CD14-positive monocyte (primary cell): ENCODE measurements at regions not wholly inside any gene's neighbourhood (a gene's known extent, or its start where the extent isn't known, plus 50 kb on each side); places are given as distances from the start of the nearest gene placed in this dataset.

Source experiments
- DNase-seq, 3 donors: peaks; one replicate each; pipeline ENCODE4 v3.0.0-alpha.2; 2011 to 2022
- H2AFZ ChIP-seq: 2 replicates; pipeline ENCODE4 v1.6.0; 2012; ENCODE audit warnings: mild to moderate bottlenecking, low read depth, low read length, inconsistent platforms; ENCODE audit not compliant: insufficient read depth, poor library complexity, severe bottlenecking
- H3K27ac ChIP-seq, 2 donors: 1 replicate in 1 of 2; 2 replicates in 1 of 2; pipeline ENCODE4 v1.5.1; 2012 to 2013; ENCODE audit warnings: low read length in 2 of 2, control low read depth in 1 of 2, inconsistent platforms in 1 of 2, low read depth in 1 of 2, mild to moderate bottlenecking in 1 of 2
- H3K27me3 ChIP-seq, 2 donors: one replicate each; pipeline versions ENCODE4 v1.6.0 to v1.6.1; 2011 to 2013; ENCODE audit warnings: low read length in 2 of 2; ENCODE audit not compliant: control insufficient read depth in 2 of 2, insufficient read depth in 2 of 2
- H3K36me3 ChIP-seq, 2 donors: replicated peaks in 1 of 2; 1 replicate in 1 of 2; 2 replicates in 1 of 2; pipeline versions ENCODE4 v1.5.1 to v1.6.1; 2012 to 2013; ENCODE audit warnings: low read length in 2 of 2, control low read depth in 1 of 2, inconsistent platforms in 1 of 2, mild to moderate bottlenecking in 1 of 2; ENCODE audit not compliant: insufficient read depth in 2 of 2, control insufficient read depth in 1 of 2
- H3K4me1 ChIP-seq, 2 donors: 1 replicate in 1 of 2; 2 replicates in 1 of 2; pipeline versions ENCODE4 v1.5.1 to v1.6.1; 2012 to 2013; ENCODE audit warnings: low read length in 2 of 2, control low read depth in 1 of 2, inconsistent platforms in 1 of 2, mild to moderate bottlenecking in 1 of 2, moderate library complexity in 1 of 2; ENCODE audit not compliant: insufficient read depth in 2 of 2, control insufficient read depth in 1 of 2
- H3K4me2 ChIP-seq: replicated peaks from 2 replicates; pipeline ENCODE3; 2012; ENCODE audit warnings: low read length, moderate library complexity, mild to moderate bottlenecking; ENCODE audit not compliant: poor library complexity, severe bottlenecking; ENCODE audit errors: extremely low read depth
- H3K4me3 ChIP-seq, 3 experiments: fragments of 200-600 bp in 1 of 3; sonication (generic) in 1 of 3; replicated peaks in 1 of 3; 1 replicate in 2 of 3; 2 replicates in 1 of 3; pipeline ENCODE4 v1.5.1; 2011 to 2013; ENCODE audit warnings: low read length in 3 of 3, mild to moderate bottlenecking in 3 of 3, control low read depth in 2 of 3, low read depth in 2 of 3, inconsistent platforms in 1 of 3, moderate library complexity in 1 of 3
- H3K79me2 ChIP-seq: 2 replicates; pipeline ENCODE4 v1.6.0; 2012; ENCODE audit warnings: mild to moderate bottlenecking, control low read depth, inconsistent platforms, low read length, moderate library complexity; ENCODE audit not compliant: insufficient read depth
- H3K9ac ChIP-seq: 2 replicates; pipeline ENCODE4 v1.6.0; 2017; ENCODE audit warnings: low read length, mild to moderate bottlenecking; ENCODE audit not compliant: insufficient read depth, poor library complexity, severe bottlenecking
- H3K9me3 ChIP-seq, 2 donors: replicated peaks in 1 of 2; 1 replicate in 1 of 2; 2 replicates in 1 of 2; pipeline versions ENCODE4 v1.5.1 to v1.6.1; 2012 to 2013; ENCODE audit warnings: low read length in 2 of 2, control low read depth in 1 of 2; ENCODE audit not compliant: control insufficient read depth in 1 of 2, insufficient read depth in 1 of 2
- H4K20me1 ChIP-seq: 2 replicates; pipeline ENCODE4 v1.6.0; 2012; ENCODE audit warnings: mild to moderate bottlenecking, low read length, control low read depth, moderate library complexity; ENCODE audit not compliant: insufficient read depth
- H3K27ac Mint-ChIP-seq, 7 donors: one replicate each; pipeline ENCODE4 v1.8.0; 2020; ENCODE audit warnings: mild to moderate bottlenecking in 7 of 7, mixed read lengths in 7 of 7, moderate library complexity in 6 of 7, inconsistent platforms in 2 of 7
- H3K27me3 Mint-ChIP-seq, 3 donors: one replicate each; pipeline ENCODE4 v1.8.0; 2021 to 2022; ENCODE audit warnings: low read depth in 3 of 3, mild to moderate bottlenecking in 3 of 3, mixed read lengths in 3 of 3, moderate library complexity in 3 of 3, inconsistent platforms in 1 of 3
- H3K36me3 Mint-ChIP-seq, 2 donors: one replicate each; pipeline ENCODE4 v1.8.0; 2020; ENCODE audit warnings: mixed read lengths in 2 of 2, inconsistent platforms in 1 of 2, mild to moderate bottlenecking in 1 of 2
- H3K4me1 Mint-ChIP-seq: one replicate; pipeline ENCODE4 v1.8.0; 2020; ENCODE audit warnings: mild to moderate bottlenecking, mixed read lengths
- H3K4me3 Mint-ChIP-seq, 2 donors: one replicate each; pipeline ENCODE4 v1.8.0; 2020; ENCODE audit warnings: mild to moderate bottlenecking in 2 of 2, mixed read lengths in 2 of 2, moderate library complexity in 1 of 2
- H3K9me3 Mint-ChIP-seq, 7 donors: one replicate each; pipeline ENCODE4 v1.8.0; 2020 to 2022; ENCODE audit warnings: mixed read lengths in 7 of 7, mild to moderate bottlenecking in 6 of 7, moderate library complexity in 6 of 7, inconsistent platforms in 2 of 7
- CTCF ChIP-seq: fragments of 200-600 bp; IDR thresholded peaks from one replicate; pipeline ENCODE4 v1.8.0; 2022; ENCODE audit warnings: antibody characterized with exemption, mild to moderate bottlenecking
- WGBS: methylation state at CpG from one replicate; pipeline ENCODE4 v1.1.5; 2013; ENCODE audit warnings: missing lambda C conversion rate; ENCODE audit not compliant: insufficient coverage; 5-methylcytosine and 5-hydroxymethylcytosine counted together
- intact Hi-C, 2 donors: fragments of 100-400 bp; cut with micrococcal nuclease; formaldehyde crosslinking; loops; one replicate each; pipeline versions ENCODE4 v1.15.0 to v1.15.1; 2023

- Histone ChIP-seq H3K36me3 (no peaks in the 10 kb centered on the region), H3K27ac (no peak overlapping the region)
These were observed 89.0 kb upstream of the SERTAD2 start for GRCh38 chr2:64742678-64743077.

GRCh38 chr2:64743739-64744330, 90.1 kb upstream of the SERTAD2 start:
- Histone ChIP-seq H3K36me3 (no peaks in the 10 kb centered on the region), H3K9ac (no peak overlapping the region), H3K9me3 (no peaks in the 10 kb centered on the region), H3K4me1 (peaks cover 14 to 36% of the 10 kb centered on the region in 2 donors), H2AFZ (no peak overlapping the region), H3K4me3 (no peak overlapping the region), H3K27me3 (no peaks in the 10 kb centered on the region), H3K27ac (no peak overlapping the region), H4K20me1 (no peaks in the 10 kb centered on the region), H3K4me2 (no peak overlapping the region), H3K79me2 (peaks cover 49% of the 10 kb centered on the region)
- H3K36me3 Mint-ChIP-seq, result peaks cover 2 to 3% of the 10 kb centered on the region in 2 donors
- H3K27me3 Mint-ChIP-seq, result no peaks in the 10 kb centered on the region
- intact Hi-C loops, result no loop called here
- 96% methylated on average over 2 of the region's 2 CpGs for WGBS
- no peak for DNase-seq
- H3K4me3 Mint-ChIP-seq, result no peak overlapping the region
- H3K27ac Mint-ChIP-seq, result peak overlapping the region in 2 of 7 donors; percentile 28 to 46
- peaks cover 0 to 3% (median 0%) of the 10 kb centered on the region in 7 donors for H3K9me3 Mint-ChIP-seq
- peaks cover 21% of the 10 kb centered on the region for H3K4me1 Mint-ChIP-seq
- no peak for TF ChIP-seq CTCF

More at GRCh38 chr2:64742678-64743077, 89.0 kb upstream of the SERTAD2 start:
- no CpG with 5 or more reads among the region's 1 CpG for WGBS
- Histone ChIP-seq H2AFZ (no peak overlapping the region), H3K27me3 (no peaks in the 10 kb centered on the region), H3K4me2 (no peak overlapping the region), H3K79me2 (peaks cover 38% of the 10 kb centered on the region), H3K4me1 (peaks cover 4 to 27% of the 10 kb centered on the region in 2 donors), H3K4me3 (no peak overlapping the region), H3K9me3 (no peaks in the 10 kb centered on the region), H4K20me1 (no peaks in the 10 kb centered on the region), H3K9ac (no peak overlapping the region)
- Mint-ChIP-seq H3K27me3 (no peaks in the 10 kb centered on the region), H3K4me1 (peaks cover 13% of the 10 kb centered on the region), H3K36me3 (peaks cover 3 to 5% of the 10 kb centered on the region in 2 donors), H3K27ac (no peak overlapping the region), H3K9me3 (peaks cover 0 to 3% (median 0%) of the 10 kb centered on the region in 7 donors), H3K4me3 (no peak overlapping the region)
- TF ChIP-seq CTCF, result no peak
- intact Hi-C loops, result no loop called here
- peak in 1 of 3 donors; percentile 8 for DNase-seq
